GM19328 (cell line): ENCODE measurements at regions not wholly inside any gene's neighbourhood (a gene's known extent, or its start where the extent isn't known, plus 50 kb on each side); places are given as distances from the start of the nearest gene placed in this dataset.
"Not testable (repeated sequence)": the region's sequence is repeated elsewhere in the genome, so short reads cannot be mapped to it uniquely, and the experiment has no call there.

Experiments
- ATAC-seq: cut with Tn5 transposase; IDR thresholded peaks from one replicate; pipeline ENCODE4 v1.9.1; 2021; ENCODE audit warnings: mild to moderate bottlenecking, moderate library complexity; ENCODE audit not compliant: unreplicated experiment

- ATAC-seq = no peak
Observed at GRCh38 chr3:161689584-161690298, 193.1 kb downstream of the OTOL1 start.

- no peak for ATAC-seq
Observed at GRCh38 chr3:161690299-161690620, 193.7 kb downstream of the OTOL1 start.

- ATAC-seq = no peak
Observed at GRCh38 chr3:161691677-161692076, 195.1 kb downstream of the OTOL1 start.

- ATAC-seq = no peak
Observed at GRCh38 chr3:161694682-161695564, 198.3 kb downstream of the OTOL1 start.

- ATAC-seq = no peak
Observed at GRCh38 chr3:161695811-161696210, 199.2 kb downstream of the OTOL1 start.

GRCh38 chr3:161700998-161701397, 204.4 kb downstream of the OTOL1 start:
- no peak for ATAC-seq

- ATAC-seq = not testable (repeated sequence)
Observed at GRCh38 chr3:161707253-161707652, 210.6 kb downstream of the OTOL1 start.

GRCh38 chr3:161713731-161714130, 217.1 kb downstream of the OTOL1 start:
- no peak for ATAC-seq

- no peak for ATAC-seq
Observed at GRCh38 chr3:161731968-161732367, 235.4 kb downstream of the OTOL1 start.

- no peak for ATAC-seq
Observed at GRCh38 chr3:161737171-161737570, 240.6 kb downstream of the OTOL1 start.

GRCh38 chr3:161740421-161740820, 243.8 kb downstream of the OTOL1 start:
- no peak for ATAC-seq

GRCh38 chr3:161744366-161744765, 247.8 kb downstream of the OTOL1 start:
- ATAC-seq = no peak

- no peak for ATAC-seq
Observed at GRCh38 chr3:161745741-161746140, 249.1 kb downstream of the OTOL1 start.

- ATAC-seq = no peak
Observed at GRCh38 chr3:161748049-161748448, 251.4 kb downstream of the OTOL1 start.

GRCh38 chr3:161754420-161755053, 257.9 kb downstream of the OTOL1 start:
- ATAC-seq = no peak

GRCh38 chr3:161759444-161759843, 262.8 kb downstream of the OTOL1 start:
- no peak for ATAC-seq

GRCh38 chr3:161766331-161766730, 269.7 kb downstream of the OTOL1 start:
- ATAC-seq = no peak

GRCh38 chr3:161770484-161771386, 274.1 kb downstream of the OTOL1 start:
- ATAC-seq = peak; percentile 85

GRCh38 chr3:161781381-161781780, 284.8 kb downstream of the OTOL1 start:
- ATAC-seq = no peak

- ATAC-seq = no peak
Observed at GRCh38 chr3:161793194-161793930, 296.8 kb downstream of the OTOL1 start.
